OCI-LY1 (cell line): ENCODE measurements at regions not wholly inside any gene's neighbourhood (a gene's known extent, or its start where the extent isn't known, plus 50 kb on each side); places are given as distances from the start of the nearest gene placed in this dataset.
"Not testable (repeated sequence)": the region's sequence is repeated elsewhere in the genome, so short reads cannot be mapped to it uniquely, and the experiment has no call there.

Experiments used
- H2AFZ ChIP-seq: fragments of 200-600 bp; sonication (generic), shearing (Covaris generic); 2 replicates; pipeline ENCODE4 v1.6.0; 2014; ENCODE audit warnings: antibody characterized with exemption, mild to moderate bottlenecking, low read length
- H3F3A ChIP-seq: fragments of 200-600 bp; sonication (generic), shearing (Covaris generic); 2 replicates; pipeline ENCODE4 v1.6.0; 2014; ENCODE audit warnings: mild to moderate bottlenecking, antibody characterized with exemption, low read length, moderate library complexity; ENCODE audit not compliant: insufficient read depth
- H3K27ac ChIP-seq: fragments of 200-600 bp; sonication (generic); 2 replicates; pipeline ENCODE4 v1.5.1; 2014; ENCODE audit warnings: low read length, mixed run types, mild to moderate bottlenecking, low read depth; ENCODE audit not compliant: poor library complexity, severe bottlenecking
- H3K27me3 ChIP-seq: fragments of 200-600 bp; sonication (generic); 2 replicates; pipeline ENCODE4 v1.6.0; 2014; ENCODE audit warnings: antibody characterized with exemption, mild to moderate bottlenecking, low read length, moderate library complexity; ENCODE audit not compliant: insufficient read depth
- H3K36me3 ChIP-seq: fragments of 200-600 bp; sonication (generic); 2 replicates; pipeline ENCODE4 v1.6.1; 2014; ENCODE audit warnings: mild to moderate bottlenecking, antibody characterized with exemption, low read length, moderate library complexity, mixed read lengths; ENCODE audit not compliant: insufficient read depth
- H3K4me1 ChIP-seq: fragments of 200-600 bp; sonication (generic); 2 replicates; pipeline ENCODE4 v1.5.1; 2014; ENCODE audit warnings: mild to moderate bottlenecking, low read length, moderate library complexity; ENCODE audit not compliant: insufficient read depth, severe bottlenecking
- H3K4me2 ChIP-seq: fragments of 200-600 bp; sonication (generic), shearing (Covaris generic); 2 replicates; pipeline ENCODE4 v1.6.1; 2014; ENCODE audit warnings: low read length
- H3K4me3 ChIP-seq: fragments of 200-600 bp; sonication (generic); 2 replicates; pipeline ENCODE4 v1.5.1; 2014; ENCODE audit warnings: low read length, low read depth, mild to moderate bottlenecking, mixed read lengths; ENCODE audit not compliant: poor library complexity, severe bottlenecking
- H3K79me2 ChIP-seq: fragments of 200-600 bp; shearing (Covaris generic); 2 replicates; pipeline ENCODE4 v1.6.1; 2016; ENCODE audit warnings: mixed run types, low read length, mixed read lengths; ENCODE audit not compliant: insufficient read depth
- H3K9ac ChIP-seq: fragments of 200-600 bp; sonication (generic), shearing (Covaris generic); 2 replicates; pipeline ENCODE4 v1.6.1; 2014; ENCODE audit warnings: mild to moderate bottlenecking, low read length, mixed read lengths
- H3K9me2 ChIP-seq: fragments of 200-600 bp; sonication (generic), shearing (Covaris generic); 2 replicates; pipeline ENCODE4 v1.6.1; 2014; ENCODE audit warnings: low read depth, mild to moderate bottlenecking, low read length, mixed read lengths
- H3K9me3 ChIP-seq: fragments of 200-600 bp; shearing (Covaris generic); 2 replicates; pipeline ENCODE4 v1.6.1; 2014; ENCODE audit warnings: low read length, mixed read lengths
- H4K20me1 ChIP-seq: fragments of 200-600 bp; sonication (generic), shearing (Covaris generic); 2 replicates; pipeline ENCODE4 v1.6.0; 2016; ENCODE audit warnings: mild to moderate bottlenecking, low read length; ENCODE audit not compliant: insufficient read depth
- EZH2 ChIP-seq: fragments of 200-600 bp; sonication (generic), shearing (Covaris generic); IDR thresholded peaks from 2 replicates; pipeline ENCODE4 v1.8.0; 2017; ENCODE audit warnings: borderline replicate concordance, mixed run types, mild to moderate bottlenecking, antibody characterized with exemption, low read length, moderate library complexity, mixed read lengths
- TF ChIP-seq, protein P1 (sequence below): fragments of 200-600 bp; sonication (generic), shearing (Covaris generic); IDR thresholded peaks from 2 replicates; pipeline ENCODE4 v1.5.1; 2017; ENCODE audit warnings: mild to moderate bottlenecking, antibody characterized with exemption, low read length, moderate library complexity, mixed read lengths

DNA sequence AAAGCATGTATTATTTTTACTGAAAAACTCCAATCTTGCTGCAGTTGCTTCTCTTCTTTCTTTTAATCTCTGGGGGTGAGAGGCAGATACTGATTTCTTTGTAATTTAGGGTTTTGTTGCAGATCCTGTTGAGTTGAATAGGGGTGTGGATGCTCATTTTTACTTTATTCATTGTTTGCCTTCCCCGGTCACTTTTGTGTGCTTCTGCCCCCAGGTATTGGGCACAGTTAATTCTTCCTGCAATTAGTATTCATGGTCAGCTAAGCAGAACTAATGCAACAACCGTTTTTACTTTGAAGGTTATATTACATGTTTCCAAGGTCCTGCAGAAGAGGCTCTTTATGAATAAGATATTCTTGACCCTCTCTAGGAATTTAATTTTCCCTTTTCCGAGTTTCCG, 96.4 kb downstream of the BUB3 start:
- Histone ChIP-seq H3K9ac (no peak overlapping the region), H3K9me3 (no peaks in the 10 kb centered on the region), H3K4me2 (no peak overlapping the region), H3K27me3 (no peaks in the 10 kb centered on the region), H3K4me3 (no peak overlapping the region), H3K36me3 (no peaks in the 10 kb centered on the region), H3K4me1 (no peaks in the 10 kb centered on the region), H3F3A (no peaks in the 10 kb centered on the region), H3K79me2 (no peaks in the 10 kb centered on the region), H3K9me2 (no peaks in the 10 kb centered on the region), H3K27ac (no peak overlapping the region), H4K20me1 (no peaks in the 10 kb centered on the region), H2AFZ (no peak overlapping the region)
- no peak for TF ChIP-seq EZH2
- TF ChIP-seq, protein P1, sequence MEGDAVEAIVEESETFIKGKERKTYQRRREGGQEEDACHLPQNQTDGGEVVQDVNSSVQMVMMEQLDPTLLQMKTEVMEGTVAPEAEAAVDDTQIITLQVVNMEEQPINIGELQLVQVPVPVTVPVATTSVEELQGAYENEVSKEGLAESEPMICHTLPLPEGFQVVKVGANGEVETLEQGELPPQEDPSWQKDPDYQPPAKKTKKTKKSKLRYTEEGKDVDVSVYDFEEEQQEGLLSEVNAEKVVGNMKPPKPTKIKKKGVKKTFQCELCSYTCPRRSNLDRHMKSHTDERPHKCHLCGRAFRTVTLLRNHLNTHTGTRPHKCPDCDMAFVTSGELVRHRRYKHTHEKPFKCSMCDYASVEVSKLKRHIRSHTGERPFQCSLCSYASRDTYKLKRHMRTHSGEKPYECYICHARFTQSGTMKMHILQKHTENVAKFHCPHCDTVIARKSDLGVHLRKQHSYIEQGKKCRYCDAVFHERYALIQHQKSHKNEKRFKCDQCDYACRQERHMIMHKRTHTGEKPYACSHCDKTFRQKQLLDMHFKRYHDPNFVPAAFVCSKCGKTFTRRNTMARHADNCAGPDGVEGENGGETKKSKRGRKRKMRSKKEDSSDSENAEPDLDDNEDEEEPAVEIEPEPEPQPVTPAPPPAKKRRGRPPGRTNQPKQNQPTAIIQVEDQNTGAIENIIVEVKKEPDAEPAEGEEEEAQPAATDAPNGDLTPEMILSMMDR = no peak

GRCh38 chr10:123252779-123253178, 98.6 kb downstream of the BUB3 start:
- H3F3A ChIP-seq = no peaks in the 10 kb centered on the region
- H3K9me2 ChIP-seq = no peaks in the 10 kb centered on the region
- H3K9ac ChIP-seq = no peak overlapping the region
- no peak overlapping the region for H3K27ac ChIP-seq
- H3K79me2 ChIP-seq = no peaks in the 10 kb centered on the region
- H3K36me3 ChIP-seq = no peaks in the 10 kb centered on the region
- TF ChIP-seq EZH2 = no peak
- TF ChIP-seq, protein P1 = no peak
- no peaks in the 10 kb centered on the region for H3K9me3 ChIP-seq
- no peak overlapping the region for H3K4me3 ChIP-seq
- H3K4me2 ChIP-seq = no peak overlapping the region
- H3K4me1 ChIP-seq = no peaks in the 10 kb centered on the region
- no peaks in the 10 kb centered on the region for H3K27me3 ChIP-seq
- H4K20me1 ChIP-seq = no peaks in the 10 kb centered on the region
- no peak overlapping the region for H2AFZ ChIP-seq

- not testable (repeated sequence) for H2AFZ ChIP-seq, H3K9me2 ChIP-seq, H3F3A ChIP-seq, H3K4me3 ChIP-seq, H3K9me3 ChIP-seq, H3K27ac ChIP-seq, H4K20me1 ChIP-seq, H3K36me3 ChIP-seq, H3K27me3 ChIP-seq, H3K4me2 ChIP-seq, H3K79me2 ChIP-seq, H3K4me1 ChIP-seq, H3K9ac ChIP-seq
Observed at GRCh38 chr10:123254343-123254742, 100.1 kb downstream of the BUB3 start.

DNA sequence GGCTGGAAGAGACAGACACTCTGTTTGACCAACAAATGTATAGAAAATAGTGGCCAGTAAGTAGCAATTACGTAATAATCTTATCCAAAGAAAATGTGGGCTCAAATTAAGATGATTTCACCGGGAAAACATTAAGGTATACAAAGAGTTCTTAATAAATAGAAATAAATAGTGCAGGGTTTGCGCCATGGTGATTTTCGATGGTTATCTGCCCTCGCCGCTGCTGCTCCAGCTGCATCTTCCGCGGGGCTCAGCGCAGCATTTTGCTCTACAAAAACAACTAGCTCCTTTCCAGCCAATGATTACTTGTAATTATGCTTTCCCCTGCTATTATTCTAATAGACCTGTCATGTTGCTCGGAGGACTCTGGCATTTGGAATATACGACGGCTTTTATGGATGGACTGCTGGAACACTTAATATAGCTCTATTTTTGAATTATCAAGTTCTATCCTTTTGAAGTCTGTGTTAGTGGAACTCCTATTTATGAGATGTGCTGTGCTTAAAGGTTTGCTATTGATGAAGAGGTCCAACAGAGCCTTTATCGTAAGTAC, 103.8 kb downstream of the BUB3 start:
- no peak overlapping the region for H3K4me2 ChIP-seq
- no peaks in the 10 kb centered on the region for H3K27me3 ChIP-seq
- H3K9ac ChIP-seq = no peak overlapping the region
- no peak overlapping the region for H3K27ac ChIP-seq
- H2AFZ ChIP-seq = no peak overlapping the region
- TF ChIP-seq EZH2 = no peak
- no peaks in the 10 kb centered on the region for H3F3A ChIP-seq
- no peaks in the 10 kb centered on the region for H3K4me1 ChIP-seq
- H3K79me2 ChIP-seq = no peaks in the 10 kb centered on the region
- H4K20me1 ChIP-seq = no peaks in the 10 kb centered on the region
- H3K4me3 ChIP-seq = no peak overlapping the region
- no peaks in the 10 kb centered on the region for H3K9me3 ChIP-seq
- no peaks in the 10 kb centered on the region for H3K9me2 ChIP-seq
- H3K36me3 ChIP-seq = no peaks in the 10 kb centered on the region
